ENCODE measurements at regions not wholly inside any gene's neighbourhood (a gene's known extent, or its start where the extent isn't known, plus 50 kb on each side); places are given as distances from the start of the nearest gene placed in this dataset.

GRCh38 chr3:107988460-107989175, 102.2 kb downstream of the CD47 start:
- DNase-seq (ENCODE audit: low read depth, low spot score): peak; percentile 47
- Histone ChIP-seq H2AFZ (ENCODE audit: low read depth, low read length) (no peak overlapping the region), H3K9ac (replicated peaks; ENCODE audit: extremely low read depth, insufficient read depth, low read length) (no peak overlapping the region), H3K79me2 (ENCODE audit: control insufficient read depth, insufficient read depth, low read length) (no peaks in the 10 kb centered on the region), H3K27me3 (ENCODE audit: control insufficient read depth in 2 of 2, insufficient read depth in 2 of 2, low read length in 2 of 2) (no peaks in the 10 kb centered on the region), H3K9me1 (replicated peaks; ENCODE audit: control insufficient read depth, extremely low read depth, insufficient read depth, low read length) (no peaks in the 10 kb centered on the region), H3K36me3 (ENCODE audit: control insufficient read depth in 2 of 2, extremely low read depth in 1 of 2, insufficient read depth in 2 of 2, low read length in 2 of 2) (no peaks in the 10 kb centered on the region), H3K27ac (ENCODE audit: insufficient read depth, low read depth, low read length) (no peak overlapping the region), H4K20me1 (replicated peaks; ENCODE audit: control insufficient read depth, extremely low read depth, insufficient read depth, low read length) (no peaks in the 10 kb centered on the region), H3K9me3 (replicated peaks; ENCODE audit: control insufficient read depth, insufficient read depth, low read length) (no peaks in the 10 kb centered on the region), H3K4me2 (ENCODE audit: insufficient read depth, low read length) (peak overlapping the region; percentile 21), H3K4me1 (ENCODE audit: control insufficient read depth, extremely low read depth, insufficient read depth, low read length) (peaks cover 32% of the 10 kb centered on the region), H3K4me3 (replicated peaks in 1 of 3; ENCODE audit: insufficient read depth in 1 of 3, low read depth in 1 of 3, low read length in 3 of 3) (no peak overlapping the region)
- CTCF ChIA-PET: interaction anchor here (1.6 kb wide), 1 partner anchor 298 kb away, joined by 5 read pairs; no protein-coding TSS in a partner anchor
- TF ChIP-seq CTCF (IDR thresholded peaks at IDR 0.05; ENCODE audit: extremely low read depth in 1 of 2, insufficient read depth in 1 of 2, low read depth in 1 of 2, low read length in 2 of 2) (no peak), FOS (IDR thresholded peaks at IDR 0.05; ENCODE audit: borderline replicate concordance, insufficient read depth, low read length) (peak; percentile 70)
- dilution Hi-C loops (cut with MboI; ENCODE audit: extremely low pct_ligation_motif_present, low sequenced_read_pairs) (no loop called here), intact Hi-C loops (cut with micrococcal nuclease) (loop anchor here (5.0 kb wide), 1 partner anchor 34 kb away; no protein-coding TSS in a partner anchor)
- peak; percentile 60 for FAIRE-seq
- no TSS peak for BruUV-seq (replicated peaks)
- POLR2A ChIA-PET: no interaction called here
